ENCODE measurements at regions not wholly inside any gene's neighbourhood (a gene's known extent, or its start where the extent isn't known, plus 50 kb on each side); places are given as distances from the start of the nearest gene placed in this dataset.

DNA sequence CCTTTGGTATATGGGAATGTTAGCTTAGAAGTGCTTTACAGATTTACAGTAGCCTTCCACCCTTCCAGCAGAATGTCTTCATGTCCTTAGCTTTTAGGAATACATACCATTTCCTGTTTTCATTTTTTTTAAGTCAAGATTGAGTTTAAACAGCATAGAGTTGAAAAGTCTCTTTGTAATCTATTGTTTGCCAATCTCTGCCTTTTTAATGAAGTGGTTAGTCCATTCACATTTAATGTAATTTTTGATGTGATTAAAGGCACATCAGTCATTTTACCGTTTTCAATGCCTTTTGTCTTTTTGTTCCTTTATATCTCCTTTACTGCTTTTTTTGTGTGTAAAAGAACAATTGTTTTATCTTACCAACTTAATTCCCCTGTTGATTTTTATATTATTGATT, 233.4 kb upstream of the SMIM21 start:
- no TSS peak for BruUV-seq (replicated peaks)
- no peak overlapping the region for H3K4me3 ChIP-seq
- H3K36me3 ChIP-seq (ENCODE audit: low read depth), result no peaks in the 10 kb centered on the region
- no peaks in the 10 kb centered on the region for H3K9me2 ChIP-seq (ENCODE audit: insufficient read depth)
- H3F3A ChIP-seq (ENCODE audit: insufficient read depth, low read depth), result no peaks in the 10 kb centered on the region
- H4K20me1 ChIP-seq (ENCODE audit: insufficient read depth), result no peaks in the 10 kb centered on the region
- H3K4me2 ChIP-seq, result no peak overlapping the region
- intact Hi-C loops (cut with micrococcal nuclease; ENCODE audit: unreplicated experiment), result no loop called here
- no peak overlapping the region for H3K27ac ChIP-seq
- no peak for TF ChIP-seq EZH2 (IDR thresholded peaks at IDR 0.05; ENCODE audit: low read depth)
- TF ChIP-seq, protein P1, sequence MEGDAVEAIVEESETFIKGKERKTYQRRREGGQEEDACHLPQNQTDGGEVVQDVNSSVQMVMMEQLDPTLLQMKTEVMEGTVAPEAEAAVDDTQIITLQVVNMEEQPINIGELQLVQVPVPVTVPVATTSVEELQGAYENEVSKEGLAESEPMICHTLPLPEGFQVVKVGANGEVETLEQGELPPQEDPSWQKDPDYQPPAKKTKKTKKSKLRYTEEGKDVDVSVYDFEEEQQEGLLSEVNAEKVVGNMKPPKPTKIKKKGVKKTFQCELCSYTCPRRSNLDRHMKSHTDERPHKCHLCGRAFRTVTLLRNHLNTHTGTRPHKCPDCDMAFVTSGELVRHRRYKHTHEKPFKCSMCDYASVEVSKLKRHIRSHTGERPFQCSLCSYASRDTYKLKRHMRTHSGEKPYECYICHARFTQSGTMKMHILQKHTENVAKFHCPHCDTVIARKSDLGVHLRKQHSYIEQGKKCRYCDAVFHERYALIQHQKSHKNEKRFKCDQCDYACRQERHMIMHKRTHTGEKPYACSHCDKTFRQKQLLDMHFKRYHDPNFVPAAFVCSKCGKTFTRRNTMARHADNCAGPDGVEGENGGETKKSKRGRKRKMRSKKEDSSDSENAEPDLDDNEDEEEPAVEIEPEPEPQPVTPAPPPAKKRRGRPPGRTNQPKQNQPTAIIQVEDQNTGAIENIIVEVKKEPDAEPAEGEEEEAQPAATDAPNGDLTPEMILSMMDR (conservative IDR thresholded peaks at IDR 0.05), result no peak
- no peaks in the 10 kb centered on the region; the same call in 1 of the 2 replicates for H3K9me3 ChIP-seq (ENCODE audit: insufficient read depth, low read depth)
- DNase-seq, result no peak
- no peaks in the 10 kb centered on the region for H3K79me2 ChIP-seq (ENCODE audit: low read depth)
- CTCF ChIA-PET, result no interaction called here
- POLR2A ChIA-PET (ENCODE audit: unreplicated experiment), result no interaction called here
- H2AFZ ChIP-seq, result no peak overlapping the region
- peaks cover 13% of the 10 kb centered on the region; the same call in 1 of the 2 replicates for H3K27me3 ChIP-seq (ENCODE audit: insufficient read depth, low read depth)
- no peaks in the 10 kb centered on the region for H3K4me1 ChIP-seq (replicated peaks; ENCODE audit: insufficient read depth)

DNA sequence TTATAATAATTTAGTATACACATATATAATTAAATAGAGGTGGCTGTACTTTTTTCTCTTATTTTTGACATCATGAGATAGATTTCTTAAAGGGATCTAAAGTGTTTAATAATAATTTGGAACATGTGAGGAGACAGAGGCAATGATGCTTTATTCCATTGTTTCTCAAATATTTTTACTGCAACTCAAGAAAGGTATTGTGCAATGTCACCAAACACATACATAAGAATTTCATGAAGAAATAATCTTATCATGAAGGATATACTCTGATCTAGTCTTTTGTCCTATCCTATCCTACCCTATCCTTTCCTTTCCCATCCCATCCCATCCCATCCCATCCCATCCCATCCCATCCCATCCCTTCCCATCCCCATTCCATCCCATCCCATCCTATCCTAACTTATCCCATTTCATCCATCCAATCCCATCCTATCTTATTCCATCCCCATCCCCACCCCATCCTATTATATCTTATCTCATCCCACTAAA, 232.1 kb upstream of the SMIM21 start:
- no peak for TF ChIP-seq EZH2 (IDR thresholded peaks at IDR 0.05; ENCODE audit: low read depth)
- TF ChIP-seq, protein P1 (conservative IDR thresholded peaks at IDR 0.05), result no peak
- peaks cover 25% of the 10 kb centered on the region; the same call in 1 of the 2 replicates for H3K27me3 ChIP-seq (ENCODE audit: insufficient read depth, low read depth)
- H3K36me3 ChIP-seq (ENCODE audit: low read depth), result no peaks in the 10 kb centered on the region
- H3K4me2 ChIP-seq, result no peak overlapping the region
- no peak overlapping the region for H3K27ac ChIP-seq
- no peaks in the 10 kb centered on the region for H4K20me1 ChIP-seq (ENCODE audit: insufficient read depth)
- no TSS peak for BruUV-seq (replicated peaks)
- no peaks in the 10 kb centered on the region; the same call in 1 of the 2 replicates for H3K9me3 ChIP-seq (ENCODE audit: insufficient read depth, low read depth)
- ChIA-PET CTCF (no interaction called here), POLR2A (ENCODE audit: unreplicated experiment) (no interaction called here)
- no peaks in the 10 kb centered on the region for H3K79me2 ChIP-seq (ENCODE audit: low read depth)
- no peak overlapping the region for H3K4me3 ChIP-seq
- intact Hi-C loops (cut with micrococcal nuclease; ENCODE audit: unreplicated experiment), result no loop called here
- no peaks in the 10 kb centered on the region for H3F3A ChIP-seq (ENCODE audit: insufficient read depth, low read depth)
- H3K9me2 ChIP-seq (ENCODE audit: insufficient read depth), result no peaks in the 10 kb centered on the region
- no peak for DNase-seq
- H2AFZ ChIP-seq, result no peak overlapping the region
- no peaks in the 10 kb centered on the region for H3K4me1 ChIP-seq (replicated peaks; ENCODE audit: insufficient read depth)

DNA sequence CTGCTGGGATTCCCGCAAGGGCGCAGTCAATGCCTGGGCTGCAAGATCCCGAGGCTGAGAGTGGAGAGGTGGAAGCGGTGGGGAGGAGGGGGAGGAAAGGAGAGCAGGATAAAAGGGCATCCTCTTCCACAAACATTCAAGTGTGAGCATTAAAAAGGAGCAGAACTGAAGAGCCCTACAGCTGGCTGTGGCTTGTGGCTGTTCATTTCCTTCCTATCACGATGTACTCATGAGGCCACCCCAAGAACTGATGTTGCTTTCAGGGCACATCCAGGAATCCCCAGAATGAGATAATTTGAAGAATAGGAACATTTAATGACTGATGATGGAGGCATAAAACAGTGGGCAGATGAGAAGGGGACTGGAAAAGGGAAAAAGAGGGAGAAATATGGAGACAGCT, 230.8 kb upstream of the SMIM21 start:
- Histone ChIP-seq H3K9me2 (ENCODE audit: insufficient read depth) (no peaks in the 10 kb centered on the region), H3K79me2 (ENCODE audit: low read depth) (no peaks in the 10 kb centered on the region), H3K4me1 (replicated peaks; ENCODE audit: insufficient read depth) (no peaks in the 10 kb centered on the region), H3F3A (ENCODE audit: insufficient read depth, low read depth) (no peaks in the 10 kb centered on the region), H4K20me1 (ENCODE audit: insufficient read depth) (no peaks in the 10 kb centered on the region), H3K27me3 (ENCODE audit: insufficient read depth, low read depth) (peaks cover 29% of the 10 kb centered on the region; the same call in 1 of the 2 replicates), H2AFZ (no peak overlapping the region), H3K36me3 (ENCODE audit: low read depth) (no peaks in the 10 kb centered on the region), H3K9me3 (ENCODE audit: insufficient read depth, low read depth) (no peaks in the 10 kb centered on the region; the same call in 1 of the 2 replicates), H3K4me3 (no peak overlapping the region), H3K27ac (no peak overlapping the region), H3K4me2 (no peak overlapping the region)
- CTCF ChIA-PET, result no interaction called here
- TF ChIP-seq EZH2 (IDR thresholded peaks at IDR 0.05; ENCODE audit: low read depth), result no peak
- TF ChIP-seq, protein P1 (conservative IDR thresholded peaks at IDR 0.05), result no peak
- no TSS peak for BruUV-seq (replicated peaks)
- POLR2A ChIA-PET (ENCODE audit: unreplicated experiment), result no interaction called here
- no peak for DNase-seq
- intact Hi-C loops (cut with micrococcal nuclease; ENCODE audit: unreplicated experiment), result no loop called here
